Activated B cell treated with CpG ODN at 0.5 μM for 24 hours (primary cell): ENCODE measurements at regions not wholly inside any gene's neighbourhood (a gene's known extent, or its start where the extent isn't known, plus 50 kb on each side); places are given as distances from the start of the nearest gene placed in this dataset.

Experiments
- ATAC-seq: fragments of 200-7000 bp; cut with Tn5 transposase; one replicate; pipeline ENCODE4 v1.10.0; 2021; ENCODE audit warnings: low read depth, mild to moderate bottlenecking, moderate library complexity
- CTCF ChIA-PET: fragments of 350-600 bp; sonication (Branson Sonifier 250); formaldehyde crosslinking; loops from one replicate; lab custom pipeline; 2021; ENCODE audit warnings: antibody characterized with exemption; lab: Charles Lee
- POLR2A ChIA-PET: fragments of 350-600 bp; sonication (Branson Sonifier 250); formaldehyde crosslinking; loops from one replicate; lab custom pipeline; 2021; ENCODE audit warnings: antibody characterized with exemption; lab: Charles Lee
- DNase-seq: peaks from one replicate; pipeline ENCODE4 v3.0.0; 2022
- H3K27ac Mint-ChIP-seq: one replicate; pipeline ENCODE4 v1.8.0; 2020; ENCODE audit warnings: mixed read lengths
- H3K27me3 Mint-ChIP-seq: one replicate; pipeline ENCODE4 v1.8.0; 2021; ENCODE audit warnings: mixed read lengths
- H3K36me3 Mint-ChIP-seq: one replicate; pipeline ENCODE4 v1.8.0; 2021; ENCODE audit warnings: low read depth, mixed read lengths
- H3K4me1 Mint-ChIP-seq: one replicate; pipeline ENCODE4 v1.8.0; 2021; ENCODE audit warnings: mixed read lengths
- H3K4me3 Mint-ChIP-seq: one replicate; pipeline ENCODE4 v1.8.0; 2020; ENCODE audit warnings: mild to moderate bottlenecking, mixed read lengths
- H3K9me3 Mint-ChIP-seq: one replicate; pipeline ENCODE4 v1.8.0; 2020; ENCODE audit warnings: mixed read lengths
- CTCF ChIP-seq: fragments of 200-600 bp; IDR thresholded peaks from one replicate; pipeline ENCODE4 v1.8.0; 2022; ENCODE audit warnings: antibody characterized with exemption, mild to moderate bottlenecking
- intact Hi-C: fragments of 100-400 bp; cut with micrococcal nuclease; formaldehyde crosslinking; loops from one replicate; pipeline ENCODE4 v1.15.1; 2024

DNA sequence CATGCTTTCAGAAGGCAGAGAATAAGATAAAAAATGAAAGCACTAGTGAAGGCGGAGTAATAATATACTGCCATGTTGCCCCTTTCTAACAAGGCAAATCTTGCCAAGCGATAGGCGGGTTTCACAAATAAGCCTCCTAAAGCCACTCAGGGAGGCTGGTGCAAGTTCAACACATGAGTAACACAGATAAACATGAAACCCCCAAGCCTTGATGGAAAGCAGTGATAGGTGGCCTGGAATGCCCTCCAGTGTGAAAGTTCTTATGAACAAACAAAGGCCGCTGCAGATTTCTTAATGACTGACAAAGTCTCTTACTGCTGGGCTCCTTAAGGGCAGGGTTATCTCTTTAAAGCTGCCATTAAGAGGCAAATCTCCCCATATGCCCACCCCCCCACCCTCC is 154.7 kb downstream of the ZDHHC21 start:
- H3K4me3 Mint-ChIP-seq, result no peak overlapping the region
- H3K9me3 Mint-ChIP-seq, result no peaks in the 10 kb centered on the region
- H3K27ac Mint-ChIP-seq, result no peak overlapping the region
- H3K4me1 Mint-ChIP-seq, result no peaks in the 10 kb centered on the region
- CTCF ChIA-PET, result no interaction called here
- intact Hi-C loops, result no loop called here
- peaks cover 12% of the 10 kb centered on the region for H3K27me3 Mint-ChIP-seq
- no peak for ATAC-seq
- DNase-seq, result no peak
- TF ChIP-seq CTCF, result no peak
- POLR2A ChIA-PET, result no interaction called here
- no peaks in the 10 kb centered on the region for H3K36me3 Mint-ChIP-seq

GRCh38 chr9:14535161-14535955 is 157.9 kb downstream of the ZDHHC21 start:
- POLR2A ChIA-PET, result no interaction called here
- CTCF ChIA-PET, result no interaction called here

GRCh38 chr9:14533867-14534640 is 159.2 kb downstream of the ZDHHC21 start:
- H3K4me1 Mint-ChIP-seq, result peaks cover 2% of the 10 kb centered on the region
- no peaks in the 10 kb centered on the region for H3K9me3 Mint-ChIP-seq
- CTCF ChIA-PET, result no interaction called here
- peaks cover 20% of the 10 kb centered on the region for H3K27me3 Mint-ChIP-seq
- POLR2A ChIA-PET, result no interaction called here
- ATAC-seq, result no peak
- H3K4me3 Mint-ChIP-seq, result no peak overlapping the region
- DNase-seq, result no peak
- H3K27ac Mint-ChIP-seq, result no peak overlapping the region
- no peak for TF ChIP-seq CTCF
- H3K36me3 Mint-ChIP-seq, result no peaks in the 10 kb centered on the region
- intact Hi-C loops, result no loop called here

More at GRCh38 chr9:14535161-14535955, 157.9 kb downstream of the ZDHHC21 start:
- peaks cover 2% of the 10 kb centered on the region for H3K4me1 Mint-ChIP-seq
- H3K27me3 Mint-ChIP-seq, result peaks cover 20% of the 10 kb centered on the region
- TF ChIP-seq CTCF, result no peak
- H3K36me3 Mint-ChIP-seq, result no peaks in the 10 kb centered on the region
- DNase-seq (no peak), ATAC-seq (no peak)
- H3K27ac Mint-ChIP-seq, result no peak overlapping the region
- no peaks in the 10 kb centered on the region for H3K9me3 Mint-ChIP-seq
- no peak overlapping the region for H3K4me3 Mint-ChIP-seq
- intact Hi-C loops, result no loop called here

DNA sequence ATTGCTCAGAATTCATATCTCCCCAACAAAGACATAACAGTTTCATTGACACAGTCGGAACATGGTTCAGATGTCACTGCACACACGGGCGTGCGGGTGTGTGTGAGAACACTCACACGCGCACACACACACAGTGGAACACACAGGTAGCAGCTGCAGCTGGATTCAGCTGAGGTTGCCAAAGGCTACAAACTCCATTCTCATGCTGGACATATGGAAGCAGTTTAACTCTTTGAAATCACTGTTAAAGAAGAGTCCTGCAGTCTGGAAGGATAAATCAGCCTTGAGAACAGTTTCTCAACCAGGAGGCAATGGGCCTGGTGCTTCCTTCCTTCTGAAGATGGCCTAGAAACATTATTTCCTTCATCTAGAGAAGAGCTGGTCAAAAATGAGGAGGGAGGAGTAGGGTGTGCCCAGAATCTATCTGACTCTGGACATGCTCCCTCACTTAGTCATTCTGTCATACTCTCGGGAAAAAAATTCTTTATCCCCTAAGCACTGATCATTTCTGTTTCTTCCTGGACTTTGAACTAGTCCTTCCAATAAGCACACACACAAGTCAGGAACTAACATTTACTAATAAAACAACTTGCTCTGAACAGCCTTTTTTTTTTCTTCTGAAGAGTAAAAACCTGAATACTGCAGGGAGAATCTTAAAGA is 160.6 kb downstream of the ZDHHC21 start:
- no peaks in the 10 kb centered on the region for H3K9me3 Mint-ChIP-seq
- POLR2A ChIA-PET, result no interaction called here
- no peak overlapping the region for H3K27ac Mint-ChIP-seq
- no peak overlapping the region for H3K4me3 Mint-ChIP-seq
- peaks cover 2% of the 10 kb centered on the region for H3K4me1 Mint-ChIP-seq
- DNase-seq, result no peak
- peaks cover 20% of the 10 kb centered on the region for H3K27me3 Mint-ChIP-seq
- intact Hi-C loops, result no loop called here
- CTCF ChIA-PET, result no interaction called here
- ATAC-seq, result no peak
- no peaks in the 10 kb centered on the region for H3K36me3 Mint-ChIP-seq
- no peak for TF ChIP-seq CTCF
